GM23338 (cell line): ENCODE measurements at regions not wholly inside any gene's neighbourhood (a gene's known extent, or its start where the extent isn't known, plus 50 kb on each side); places are given as distances from the start of the nearest gene placed in this dataset.

Experiments
- ATAC-seq: fragments of 200-7000 bp; cut with Tn5 transposase; 3 replicates; pipeline ENCODE4 v1.9.1; 2020
- DNase-seq: peaks from one replicate; pipeline ENCODE4 v3.0.0-alpha.2; 2015; ENCODE audit warnings: low spot score
- H2AFZ ChIP-seq: fragments of 200-600 bp; sonication (generic); 2 replicates; pipeline ENCODE4 v1.8.0; 2016; ENCODE audit warnings: antibody characterized with exemption, mild to moderate bottlenecking, moderate library complexity
- H3F3A ChIP-seq: fragments of 200-600 bp; sonication (generic); replicated peaks from 2 replicates; pipeline ENCODE4 v1.8.0; 2017; ENCODE audit warnings: antibody characterized with exemption, mixed run types, low read depth
- H3K27ac ChIP-seq: fragments of 200-600 bp; sonication (generic); 2 replicates; pipeline ENCODE4 v1.6.1; 2016; ENCODE audit warnings: low read depth
- H3K27me3 ChIP-seq: fragments of 200-600 bp; sonication (generic); 2 replicates; pipeline ENCODE4 v1.8.0; 2016; ENCODE audit warnings: mild to moderate bottlenecking, mixed run types, moderate library complexity; ENCODE audit not compliant: insufficient read depth
- H3K36me3 ChIP-seq: fragments of 200-600 bp; sonication (generic); 2 replicates; pipeline ENCODE4 v1.8.0; 2016; ENCODE audit warnings: mild to moderate bottlenecking; ENCODE audit not compliant: insufficient read depth
- H3K4me1 ChIP-seq: fragments of 200-600 bp; sonication (generic); 2 replicates; pipeline ENCODE4 v1.8.0; 2016; ENCODE audit warnings: mild to moderate bottlenecking, moderate library complexity; ENCODE audit not compliant: insufficient read depth
- H3K4me2 ChIP-seq: fragments of 200-600 bp; sonication (generic); 2 replicates; pipeline ENCODE4 v1.7.1; 2017; ENCODE audit warnings: mixed run types
- H3K4me3 ChIP-seq: fragments of 200-600 bp; sonication (generic); 2 replicates; pipeline ENCODE4 v1.6.1; 2016; ENCODE audit warnings: mixed run types
- H3K79me2 ChIP-seq: fragments of 200-600 bp; sonication (generic); replicated peaks from 2 replicates; pipeline ENCODE4 v1.8.0; 2017; ENCODE audit warnings: mild to moderate bottlenecking; ENCODE audit not compliant: insufficient read depth
- H3K9me2 ChIP-seq: fragments of 200-600 bp; sonication (generic); 2 replicates; pipeline ENCODE4 v1.8.0; 2017; ENCODE audit not compliant: insufficient read depth
- H4K20me1 ChIP-seq: fragments of 200-600 bp; sonication (generic); replicated peaks from 2 replicates; pipeline ENCODE4 v1.8.0; 2017; ENCODE audit warnings: mild to moderate bottlenecking; ENCODE audit not compliant: insufficient read depth
- H3K27ac Mint-ChIP-seq: 2 replicates; pipeline ENCODE4 v1.8.0; 2020; ENCODE audit warnings: inconsistent platforms, mild to moderate bottlenecking, moderate library complexity, mixed read lengths
- H3K27me3 Mint-ChIP-seq: 3 replicates; pipeline ENCODE4 v1.8.0; 2022; ENCODE audit warnings: low read depth, mild to moderate bottlenecking, moderate library complexity, mixed read lengths, inconsistent platforms; ENCODE audit not compliant: insufficient read depth, poor library complexity
- H3K36me3 Mint-ChIP-seq: 3 replicates; pipeline ENCODE4 v1.8.0; 2021; ENCODE audit warnings: low read depth, mild to moderate bottlenecking, inconsistent platforms, moderate library complexity, mixed read lengths
- H3K4me1 Mint-ChIP-seq: 3 replicates; pipeline ENCODE4 v1.8.0; 2020; ENCODE audit warnings: mild to moderate bottlenecking, inconsistent platforms, mixed read lengths
- H3K4me3 Mint-ChIP-seq: 3 replicates; pipeline ENCODE4 v1.8.0; 2021; ENCODE audit warnings: moderate library complexity, mild to moderate bottlenecking, inconsistent platforms, mixed read lengths
- H3K9me3 Mint-ChIP-seq: 3 replicates; pipeline ENCODE4 v1.8.0; 2020; ENCODE audit warnings: moderate library complexity, mild to moderate bottlenecking, inconsistent platforms, mixed read lengths
- EZH2phosphoT487 ChIP-seq: fragments of 200-600 bp; sonication (generic); IDR thresholded peaks from one replicate; pipeline ENCODE4 v1.8.1; 2018; ENCODE audit warnings: antibody characterized with exemption; ENCODE audit not compliant: unreplicated experiment
- JUNB ChIP-seq: IDR thresholded peaks from one replicate; pipeline ENCODE4 v1.6.1; 2016; ENCODE audit warnings: antibody characterized with exemption; ENCODE audit not compliant: unreplicated experiment
- POLR2AphosphoS5 ChIP-seq: IDR thresholded peaks from 2 replicates; pipeline ENCODE4 v1.6.1; 2016; ENCODE audit warnings: antibody characterized with exemption, low read depth
- STAT1 ChIP-seq: IDR thresholded peaks from one replicate; pipeline ENCODE4 v1.6.1; 2016; ENCODE audit warnings: antibody characterized with exemption; ENCODE audit not compliant: unreplicated experiment
- ZNF114 ChIP-seq: fragments of 250-450 bp; sonication (Bioruptor Pico); IDR thresholded peaks from 2 replicates; pipeline ENCODE4 v1.5.0; 2020; ENCODE audit warnings: mild to moderate bottlenecking, moderate library complexity
- TF ChIP-seq, protein P1 (sequence below): fragments of 250-450 bp; sonication (Bioruptor Pico); IDR thresholded peaks from 2 replicates; pipeline ENCODE4 v1.5.0; 2020; ENCODE audit warnings: mild to moderate bottlenecking, moderate library complexity
- TF ChIP-seq, protein P2 (sequence below), 2 experiments: fragments of 200-600 bp in 1 of 2; sonication (generic) in 1 of 2; conservative IDR thresholded peaks; 2 replicates each; pipeline versions ENCODE4 v1.5.1 to v1.6.1; 2016 to 2017; ENCODE audit warnings: antibody characterized with exemption in 2 of 2, low read depth in 2 of 2, mild to moderate bottlenecking in 2 of 2, moderate library complexity in 1 of 2

DNA sequence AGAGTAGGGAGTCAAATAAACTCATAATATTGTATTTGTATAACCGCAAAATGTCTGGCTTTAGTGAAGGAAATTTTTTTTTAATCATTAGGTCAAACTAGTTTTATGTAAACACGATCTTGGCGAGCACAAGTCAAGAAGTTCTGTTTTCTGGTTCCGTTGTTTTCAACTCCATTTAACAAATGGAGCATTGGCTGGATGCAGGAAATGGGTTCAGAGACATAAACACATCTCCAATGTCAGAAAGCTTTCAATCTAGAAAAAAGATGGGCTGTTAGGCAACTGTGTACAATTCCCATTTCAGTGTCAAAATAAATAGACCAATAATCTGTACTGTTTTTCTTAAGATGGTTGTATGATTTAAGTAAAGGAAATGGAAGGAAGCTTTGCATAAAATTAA lies 292.8 kb downstream of the TBL1XR1 start:
- H3K27me3 ChIP-seq, result no peaks in the 10 kb centered on the region
- H3K4me1 ChIP-seq, result no peaks in the 10 kb centered on the region
- Mint-ChIP-seq H3K4me3 (no peak overlapping the region), H3K36me3 (no peaks in the 10 kb centered on the region; the same call in 2 of the 3 replicates), H3K9me3 (0 out of 3 replicates have a peak, but pooled peaks cover 2% of the 10 kb centered on the region), H3K27me3 (no peaks in the 10 kb centered on the region), H3K4me1 (peaks cover 10% of the 10 kb centered on the region), H3K27ac (no peak overlapping the region)
- H4K20me1 ChIP-seq, result no peaks in the 10 kb centered on the region
- no peaks in the 10 kb centered on the region for H3F3A ChIP-seq
- H3K36me3 ChIP-seq, result no peaks in the 10 kb centered on the region
- H3K27ac ChIP-seq, result no peak overlapping the region
- TF ChIP-seq ZNF114 (no peak), POLR2AphosphoS5 (no peak), JUNB (no peak), EZH2phosphoT487 (no peak), STAT1 (no peak)
- TF ChIP-seq, protein P1, sequence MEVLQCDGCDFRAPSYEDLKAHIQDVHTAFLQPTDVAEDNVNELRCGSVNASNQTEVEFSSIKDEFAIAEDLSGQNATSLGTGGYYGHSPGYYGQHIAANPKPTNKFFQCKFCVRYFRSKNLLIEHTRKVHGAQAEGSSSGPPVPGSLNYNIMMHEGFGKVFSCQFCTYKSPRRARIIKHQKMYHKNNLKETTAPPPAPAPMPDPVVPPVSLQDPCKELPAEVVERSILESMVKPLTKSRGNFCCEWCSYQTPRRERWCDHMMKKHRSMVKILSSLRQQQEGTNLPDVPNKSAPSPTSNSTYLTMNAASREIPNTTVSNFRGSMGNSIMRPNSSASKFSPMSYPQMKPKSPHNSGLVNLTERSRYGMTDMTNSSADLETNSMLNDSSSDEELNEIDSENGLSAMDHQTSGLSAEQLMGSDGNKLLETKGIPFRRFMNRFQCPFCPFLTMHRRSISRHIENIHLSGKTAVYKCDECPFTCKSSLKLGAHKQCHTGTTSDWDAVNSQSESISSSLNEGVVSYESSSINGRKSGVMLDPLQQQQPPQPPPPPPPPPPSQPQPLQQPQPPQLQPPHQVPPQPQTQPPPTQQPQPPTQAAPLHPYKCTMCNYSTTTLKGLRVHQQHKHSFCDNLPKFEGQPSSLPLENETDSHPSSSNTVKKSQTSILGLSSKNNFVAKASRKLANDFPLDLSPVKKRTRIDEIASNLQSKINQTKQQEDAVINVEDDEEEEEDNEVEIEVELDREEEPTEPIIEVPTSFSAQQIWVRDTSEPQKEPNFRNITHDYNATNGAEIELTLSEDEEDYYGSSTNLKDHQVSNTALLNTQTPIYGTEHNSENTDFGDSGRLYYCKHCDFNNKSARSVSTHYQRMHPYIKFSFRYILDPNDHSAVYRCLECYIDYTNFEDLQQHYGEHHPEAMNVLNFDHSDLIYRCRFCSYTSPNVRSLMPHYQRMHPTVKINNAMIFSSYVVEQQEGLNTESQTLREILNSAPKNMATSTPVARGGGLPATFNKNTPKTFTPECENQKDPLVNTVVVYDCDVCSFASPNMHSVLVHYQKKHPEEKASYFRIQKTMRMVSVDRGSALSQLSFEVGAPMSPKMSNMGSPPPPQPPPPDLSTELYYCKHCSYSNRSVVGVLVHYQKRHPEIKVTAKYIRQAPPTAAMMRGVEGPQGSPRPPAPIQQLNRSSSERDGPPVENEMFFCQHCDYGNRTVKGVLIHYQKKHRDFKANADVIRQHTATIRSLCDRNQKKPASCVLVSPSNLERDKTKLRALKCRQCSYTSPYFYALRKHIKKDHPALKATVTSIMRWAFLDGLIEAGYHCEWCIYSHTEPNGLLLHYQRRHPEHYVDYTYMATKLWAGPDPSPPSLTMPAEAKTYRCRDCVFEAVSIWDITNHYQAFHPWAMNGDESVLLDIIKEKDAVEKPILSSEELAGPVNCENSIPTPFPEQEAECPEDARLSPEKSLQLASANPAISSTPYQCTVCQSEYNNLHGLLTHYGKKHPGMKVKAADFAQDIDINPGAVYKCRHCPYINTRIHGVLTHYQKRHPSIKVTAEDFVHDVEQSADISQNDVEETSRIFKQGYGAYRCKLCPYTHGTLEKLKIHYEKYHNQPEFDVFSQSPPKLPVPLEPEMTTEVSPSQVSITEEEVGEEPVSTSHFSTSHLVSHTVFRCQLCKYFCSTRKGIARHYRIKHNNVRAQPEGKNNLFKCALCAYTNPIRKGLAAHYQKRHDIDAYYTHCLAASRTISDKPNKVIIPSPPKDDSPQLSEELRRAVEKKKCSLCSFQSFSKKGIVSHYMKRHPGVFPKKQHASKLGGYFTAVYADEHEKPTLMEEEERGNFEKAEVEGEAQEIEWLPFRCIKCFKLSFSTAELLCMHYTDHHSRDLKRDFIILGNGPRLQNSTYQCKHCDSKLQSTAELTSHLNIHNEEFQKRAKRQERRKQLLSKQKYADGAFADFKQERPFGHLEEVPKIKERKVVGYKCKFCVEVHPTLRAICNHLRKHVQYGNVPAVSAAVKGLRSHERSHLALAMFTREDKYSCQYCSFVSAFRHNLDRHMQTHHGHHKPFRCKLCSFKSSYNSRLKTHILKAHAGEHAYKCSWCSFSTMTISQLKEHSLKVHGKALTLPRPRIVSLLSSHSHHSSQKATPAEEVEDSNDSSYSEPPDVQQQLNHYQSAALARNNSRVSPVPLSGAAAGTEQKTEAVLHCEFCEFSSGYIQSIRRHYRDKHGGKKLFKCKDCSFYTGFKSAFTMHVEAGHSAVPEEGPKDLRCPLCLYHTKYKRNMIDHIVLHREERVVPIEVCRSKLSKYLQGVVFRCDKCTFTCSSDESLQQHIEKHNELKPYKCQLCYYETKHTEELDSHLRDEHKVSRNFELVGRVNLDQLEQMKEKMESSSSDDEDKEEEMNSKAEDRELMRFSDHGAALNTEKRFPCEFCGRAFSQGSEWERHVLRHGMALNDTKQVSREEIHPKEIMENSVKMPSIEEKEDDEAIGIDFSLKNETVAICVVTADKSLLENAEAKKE (CRISPR knock-in tag), result no peak
- TF ChIP-seq, protein P2, sequence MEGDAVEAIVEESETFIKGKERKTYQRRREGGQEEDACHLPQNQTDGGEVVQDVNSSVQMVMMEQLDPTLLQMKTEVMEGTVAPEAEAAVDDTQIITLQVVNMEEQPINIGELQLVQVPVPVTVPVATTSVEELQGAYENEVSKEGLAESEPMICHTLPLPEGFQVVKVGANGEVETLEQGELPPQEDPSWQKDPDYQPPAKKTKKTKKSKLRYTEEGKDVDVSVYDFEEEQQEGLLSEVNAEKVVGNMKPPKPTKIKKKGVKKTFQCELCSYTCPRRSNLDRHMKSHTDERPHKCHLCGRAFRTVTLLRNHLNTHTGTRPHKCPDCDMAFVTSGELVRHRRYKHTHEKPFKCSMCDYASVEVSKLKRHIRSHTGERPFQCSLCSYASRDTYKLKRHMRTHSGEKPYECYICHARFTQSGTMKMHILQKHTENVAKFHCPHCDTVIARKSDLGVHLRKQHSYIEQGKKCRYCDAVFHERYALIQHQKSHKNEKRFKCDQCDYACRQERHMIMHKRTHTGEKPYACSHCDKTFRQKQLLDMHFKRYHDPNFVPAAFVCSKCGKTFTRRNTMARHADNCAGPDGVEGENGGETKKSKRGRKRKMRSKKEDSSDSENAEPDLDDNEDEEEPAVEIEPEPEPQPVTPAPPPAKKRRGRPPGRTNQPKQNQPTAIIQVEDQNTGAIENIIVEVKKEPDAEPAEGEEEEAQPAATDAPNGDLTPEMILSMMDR (conservative IDR thresholded peaks at IDR 0.05; ENCODE audit: low read depth in 2 of 2), result no peak
- no peak overlapping the region for H3K4me3 ChIP-seq
- no peaks in the 10 kb centered on the region for H3K9me2 ChIP-seq
- DNase-seq, result no peak
- H3K4me2 ChIP-seq, result no peak overlapping the region
- no peak for ATAC-seq
- no peaks in the 10 kb centered on the region for H3K79me2 ChIP-seq
- H2AFZ ChIP-seq, result no peak overlapping the region
